OCI-LY7 (cell line): ENCODE measurements at regions not wholly inside any gene's neighbourhood (a gene's known extent, or its start where the extent isn't known, plus 50 kb on each side); places are given as distances from the start of the nearest gene placed in this dataset.

Experiments used
- BruUV-seq: library from RNA; stranded (reverse); fragments of 400-500 nt; replicated peaks from 2 replicates; lab custom pipeline; 2021; lab: Mats Ljungman, UMichigan
- CTCF ChIA-PET: fragments of 300-600 bp; sonication (Branson Sonifier 250); formaldehyde crosslinking; loops from one replicate; lab custom pipeline; 2022; ENCODE audit warnings: antibody characterized with exemption; ENCODE audit not compliant: unreplicated experiment; lab: Charles Lee
- POLR2A ChIA-PET: fragments of 300-600 bp; sonication (Branson Sonifier 250); formaldehyde crosslinking; loops from one replicate; lab custom pipeline; 2022; ENCODE audit warnings: antibody characterized with exemption; lab: Charles Lee
- DNase-seq: peaks from one replicate; pipeline ENCODE4 v3.0.0-alpha.2; 2015; ENCODE audit warnings: low spot score
- H2AFZ ChIP-seq: fragments of 200-600 bp; sonication (generic), shearing (Covaris generic); 2 replicates; pipeline ENCODE4 v1.6.1; 2014; ENCODE audit warnings: mild to moderate bottlenecking, antibody characterized with exemption, low read length, moderate library complexity
- H3K27ac ChIP-seq: fragments of 200-600 bp; sonication (generic); 2 replicates; pipeline ENCODE4 v1.5.1; 2014; ENCODE audit warnings: mixed run types, low read depth, mild to moderate bottlenecking, moderate library complexity, low read length, inconsistent platforms; ENCODE audit not compliant: poor library complexity, severe bottlenecking
- H3K36me3 ChIP-seq: fragments of 200-600 bp; sonication (generic); 2 replicates; pipeline ENCODE4 v1.6.1; 2014; ENCODE audit warnings: mild to moderate bottlenecking, antibody characterized with exemption, low read length, moderate library complexity, mixed read lengths; ENCODE audit not compliant: insufficient read depth
- H3K4me1 ChIP-seq: fragments of 200-600 bp; sonication (generic); 2 replicates; pipeline ENCODE4 v1.5.1; 2014; ENCODE audit warnings: mild to moderate bottlenecking, low read length; ENCODE audit not compliant: insufficient read depth, poor library complexity, severe bottlenecking
- H3K4me2 ChIP-seq: fragments of 200-600 bp; sonication (generic); 2 replicates; pipeline ENCODE4 v1.6.1; 2014; ENCODE audit warnings: mild to moderate bottlenecking, low read length
- H3K4me3 ChIP-seq: fragments of 200-600 bp; sonication (generic); 2 replicates; pipeline ENCODE4 v1.5.1; 2014; ENCODE audit warnings: mild to moderate bottlenecking, low read depth, low read length; ENCODE audit not compliant: poor library complexity, severe bottlenecking
- H3K79me2 ChIP-seq: fragments of 200-600 bp; sonication (generic); 2 replicates; pipeline ENCODE4 v1.6.1; 2016; ENCODE audit warnings: low read depth, mild to moderate bottlenecking, low read length, moderate library complexity, mixed read lengths; ENCODE audit not compliant: insufficient read depth
- H3K9me2 ChIP-seq: fragments of 200-600 bp; sonication (generic); 2 replicates; pipeline ENCODE4 v1.6.1; 2016; ENCODE audit warnings: mild to moderate bottlenecking, low read length, mixed read lengths; ENCODE audit not compliant: insufficient read depth
- H3K9me3 ChIP-seq: fragments of 200-600 bp; sonication (generic); 2 replicates; pipeline ENCODE4 v1.6.1; 2014; ENCODE audit warnings: mild to moderate bottlenecking, mixed run types, low read length, mixed read lengths
- H4K20me1 ChIP-seq: fragments of 200-600 bp; sonication (generic); 2 replicates; pipeline ENCODE4 v1.6.1; 2014; ENCODE audit warnings: mild to moderate bottlenecking, antibody characterized with exemption, low read length, moderate library complexity, mixed read lengths; ENCODE audit not compliant: insufficient read depth
- EZH2phosphoT487 ChIP-seq: fragments of 200-600 bp; sonication (generic); IDR thresholded peaks from 2 replicates; pipeline ENCODE4 v1.6.1; 2018; ENCODE audit warnings: low read depth, borderline replicate concordance, mild to moderate bottlenecking, mixed run types, antibody characterized with exemption, low read length, moderate library complexity, mixed read lengths
- intact Hi-C: fragments of 100-400 bp; cut with micrococcal nuclease; formaldehyde crosslinking; loops from one replicate; pipeline ENCODE4 v1.10.0; 2022; ENCODE audit not compliant: unreplicated experiment
- TF ChIP-seq, protein P1 (sequence below): fragments of 200-600 bp; sonication (generic); conservative IDR thresholded peaks from 2 replicates; pipeline ENCODE4 v1.5.1; 2014; ENCODE audit warnings: mild to moderate bottlenecking, antibody characterized with exemption, low read length, moderate library complexity, mixed read lengths

DNA sequence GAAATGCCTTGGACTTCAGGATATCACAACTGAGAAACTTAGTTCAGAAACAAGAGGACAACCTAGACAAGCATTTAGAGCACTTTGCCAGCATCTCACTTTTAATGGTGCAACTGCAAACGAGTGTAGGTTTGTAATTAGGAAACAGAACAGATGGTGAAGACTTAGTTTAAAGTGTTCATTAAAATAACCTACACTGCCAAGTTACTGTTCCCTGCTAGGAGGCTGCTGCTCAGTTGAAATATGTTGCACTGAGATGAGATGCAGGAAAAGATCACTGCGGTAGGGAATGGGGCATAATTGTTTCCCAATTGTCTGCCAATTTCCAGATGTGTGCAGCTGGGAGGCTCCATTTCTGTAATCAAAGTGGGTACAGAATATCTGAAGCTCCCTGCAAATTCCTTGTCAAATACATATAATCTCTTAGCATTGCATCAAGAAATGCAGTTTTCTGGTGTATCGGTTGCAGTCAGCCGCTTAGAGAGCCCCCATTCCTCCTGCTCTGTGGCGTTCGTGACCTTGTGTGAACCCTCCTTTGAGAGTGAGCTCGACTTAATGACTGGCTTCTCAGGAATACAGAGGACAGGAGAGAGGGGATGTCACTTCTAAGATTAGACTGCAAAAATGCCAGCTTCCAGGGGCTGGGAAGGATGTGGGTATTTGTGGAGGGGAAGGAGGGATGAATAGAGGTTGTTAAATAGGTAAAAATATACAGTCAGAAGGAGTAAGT is 448.9 kb downstream of the MED10 start:
- H3K9me2 ChIP-seq, result no peaks in the 10 kb centered on the region
- TF ChIP-seq, protein P1, sequence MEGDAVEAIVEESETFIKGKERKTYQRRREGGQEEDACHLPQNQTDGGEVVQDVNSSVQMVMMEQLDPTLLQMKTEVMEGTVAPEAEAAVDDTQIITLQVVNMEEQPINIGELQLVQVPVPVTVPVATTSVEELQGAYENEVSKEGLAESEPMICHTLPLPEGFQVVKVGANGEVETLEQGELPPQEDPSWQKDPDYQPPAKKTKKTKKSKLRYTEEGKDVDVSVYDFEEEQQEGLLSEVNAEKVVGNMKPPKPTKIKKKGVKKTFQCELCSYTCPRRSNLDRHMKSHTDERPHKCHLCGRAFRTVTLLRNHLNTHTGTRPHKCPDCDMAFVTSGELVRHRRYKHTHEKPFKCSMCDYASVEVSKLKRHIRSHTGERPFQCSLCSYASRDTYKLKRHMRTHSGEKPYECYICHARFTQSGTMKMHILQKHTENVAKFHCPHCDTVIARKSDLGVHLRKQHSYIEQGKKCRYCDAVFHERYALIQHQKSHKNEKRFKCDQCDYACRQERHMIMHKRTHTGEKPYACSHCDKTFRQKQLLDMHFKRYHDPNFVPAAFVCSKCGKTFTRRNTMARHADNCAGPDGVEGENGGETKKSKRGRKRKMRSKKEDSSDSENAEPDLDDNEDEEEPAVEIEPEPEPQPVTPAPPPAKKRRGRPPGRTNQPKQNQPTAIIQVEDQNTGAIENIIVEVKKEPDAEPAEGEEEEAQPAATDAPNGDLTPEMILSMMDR, result no peak
- no peak for TF ChIP-seq EZH2phosphoT487
- no peak overlapping the region for H3K4me2 ChIP-seq
- H3K4me1 ChIP-seq, result no peaks in the 10 kb centered on the region
- H3K9me3 ChIP-seq, result no peaks in the 10 kb centered on the region
- H2AFZ ChIP-seq, result no peak overlapping the region
- CTCF ChIA-PET, result no interaction called here
- no peaks in the 10 kb centered on the region for H3K36me3 ChIP-seq
- POLR2A ChIA-PET, result no interaction called here
- no peak for DNase-seq
- H3K27ac ChIP-seq, result no peak overlapping the region
- intact Hi-C loops, result no loop called here
- no peaks in the 10 kb centered on the region for H4K20me1 ChIP-seq
- no peaks in the 10 kb centered on the region for H3K79me2 ChIP-seq
- no TSS peak for BruUV-seq
- no peak overlapping the region for H3K4me3 ChIP-seq

DNA sequence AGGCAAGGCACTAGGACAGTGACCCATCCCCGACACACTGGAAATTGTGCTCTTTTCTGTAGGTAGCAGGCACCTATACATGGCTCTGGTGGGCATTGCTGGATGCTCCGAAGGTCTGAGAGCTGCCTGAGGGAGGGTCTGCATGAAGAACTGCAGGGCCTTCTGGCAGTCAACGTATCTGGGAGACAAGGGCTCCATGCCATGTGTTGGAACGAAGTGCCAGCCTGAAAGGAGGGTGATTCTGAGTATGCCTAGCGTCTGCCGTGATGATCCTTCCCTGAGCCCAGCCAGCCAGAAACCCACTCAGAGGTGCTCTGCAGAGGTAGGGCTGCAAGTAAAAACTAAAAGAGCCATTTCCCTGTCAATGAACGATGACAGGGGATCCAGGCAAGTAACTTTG is 453.2 kb downstream of the MED10 start:
- DNase-seq, result no peak
- Histone ChIP-seq H3K27ac (no peak overlapping the region), H3K9me2 (no peaks in the 10 kb centered on the region), H3K4me2 (no peak overlapping the region), H3K79me2 (no peaks in the 10 kb centered on the region), H3K9me3 (no peaks in the 10 kb centered on the region), H4K20me1 (no peaks in the 10 kb centered on the region), H3K4me1 (no peaks in the 10 kb centered on the region), H3K36me3 (no peaks in the 10 kb centered on the region), H3K4me3 (no peak overlapping the region), H2AFZ (no peak overlapping the region)
- intact Hi-C loops, result no loop called here
- POLR2A ChIA-PET, result no interaction called here
- TF ChIP-seq, protein P1, result no peak
- no peak for TF ChIP-seq EZH2phosphoT487
- CTCF ChIA-PET, result no interaction called here
- no TSS peak for BruUV-seq

DNA sequence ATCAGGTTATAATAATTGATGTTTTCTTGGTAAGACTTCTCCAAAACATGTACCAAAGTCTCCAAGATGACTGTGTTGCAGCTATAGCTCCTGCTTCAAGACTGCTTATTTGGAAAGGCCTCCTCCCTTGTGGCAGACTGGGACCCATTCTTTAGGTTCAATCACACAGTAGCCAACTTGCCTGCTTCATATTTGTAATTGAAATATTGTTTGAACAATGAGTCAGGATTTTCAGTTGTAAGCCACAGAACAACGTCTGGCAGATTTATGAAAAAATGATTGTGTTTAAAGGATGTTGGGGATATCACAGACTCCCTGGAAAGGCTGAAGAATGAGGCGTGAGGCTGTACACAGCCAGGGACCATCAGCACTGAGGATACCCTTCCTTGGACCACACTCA is 458.9 kb downstream of the MED10 start:
- no peak for TF ChIP-seq EZH2phosphoT487
- TF ChIP-seq, protein P1, result no peak
- intact Hi-C loops, result no loop called here
- H4K20me1 ChIP-seq, result no peaks in the 10 kb centered on the region
- no peaks in the 10 kb centered on the region for H3K9me3 ChIP-seq
- H3K27ac ChIP-seq, result no peak overlapping the region
- H2AFZ ChIP-seq, result no peak overlapping the region
- CTCF ChIA-PET, result no interaction called here
- POLR2A ChIA-PET, result interaction anchor here (1.6 kb wide), 1 partner anchor 13 kb away, joined by 3 read pairs; no protein-coding TSS in a partner anchor
- no TSS peak for BruUV-seq
- H3K4me2 ChIP-seq, result no peak overlapping the region
- H3K36me3 ChIP-seq, result no peaks in the 10 kb centered on the region
- H3K4me1 ChIP-seq, result no peaks in the 10 kb centered on the region
- no peaks in the 10 kb centered on the region for H3K79me2 ChIP-seq
- no peak for DNase-seq
- no peak overlapping the region for H3K4me3 ChIP-seq
- H3K9me2 ChIP-seq, result no peaks in the 10 kb centered on the region
